RWPE2 (cell line): ENCODE measurements at regions not wholly inside any gene's neighbourhood (a gene's known extent, or its start where the extent isn't known, plus 50 kb on each side); places are given as distances from the start of the nearest gene placed in this dataset.

ENCODE experiments used
- ATAC-seq: fragments of 200-7000 bp; cut with Tn5 transposase; 3 replicates; pipeline ENCODE4 v1.9.1; 2021; ENCODE audit warnings: low read depth
- DNase-seq: peaks from one replicate; pipeline ENCODE4 v3.0.0-alpha.2; 2020; ENCODE audit warnings: low spot score
- H3K27ac ChIP-seq: fragments of 450-650 bp; 2 replicates; pipeline ENCODE4 v1.5.1; 2017; ENCODE audit warnings: mild to moderate bottlenecking; ENCODE audit not compliant: poor library complexity, severe bottlenecking
- H3K27me3 ChIP-seq: fragments of 250-450 bp; sonication (Bioruptor Pico); 2 replicates; pipeline ENCODE4 v1.5.1; 2021; ENCODE audit warnings: mild to moderate bottlenecking, moderate library complexity; ENCODE audit not compliant: insufficient read depth, poor library complexity, severe bottlenecking
- H3K36me3 ChIP-seq: fragments of 250-450 bp; sonication (Bioruptor Pico); 2 replicates; pipeline ENCODE4 v1.5.1; 2020; ENCODE audit warnings: low read depth, mild to moderate bottlenecking, moderate library complexity
- H3K4me1 ChIP-seq: fragments of 250-450 bp; sonication (Bioruptor Pico); 2 replicates; pipeline ENCODE4 v1.5.1; 2021; ENCODE audit warnings: mild to moderate bottlenecking, moderate library complexity; ENCODE audit not compliant: insufficient read depth, poor library complexity, severe bottlenecking
- H3K4me3 ChIP-seq: fragments of 250-450 bp; sonication (Bioruptor Pico); 2 replicates; pipeline ENCODE4 v1.5.1; 2021; ENCODE audit warnings: mild to moderate bottlenecking, moderate library complexity; ENCODE audit not compliant: severe bottlenecking
- H3K9me3 ChIP-seq: fragments of 250-450 bp; sonication (Bioruptor Pico); 2 replicates; pipeline ENCODE4 v1.5.1; 2021; ENCODE audit warnings: mild to moderate bottlenecking, moderate library complexity; ENCODE audit not compliant: severe bottlenecking
- CTCF ChIP-seq: fragments of 450-650 bp; IDR thresholded peaks from one replicate; pipeline ENCODE4 v1.5.1; 2017; ENCODE audit warnings: mild to moderate bottlenecking, moderate library complexity; ENCODE audit not compliant: poor library complexity, severe bottlenecking

GRCh38 chr15:47988564-47988963 is 132.2 kb upstream of the SLC24A5 start:
- no peak overlapping the region for H3K27ac ChIP-seq
- no peaks in the 10 kb centered on the region for H3K9me3 ChIP-seq
- H3K4me3 ChIP-seq = no peak overlapping the region
- no peak for DNase-seq
- no peaks in the 10 kb centered on the region for H3K27me3 ChIP-seq
- H3K36me3 ChIP-seq = no peaks in the 10 kb centered on the region
- no peaks in the 10 kb centered on the region for H3K4me1 ChIP-seq
- no peak for TF ChIP-seq CTCF
- peak; percentile 32; the same call in 2 of the 3 replicates for ATAC-seq

- Histone ChIP-seq H3K27me3 (no peaks in the 10 kb centered on the region), H3K9me3 (no peaks in the 10 kb centered on the region)
- no peak for TF ChIP-seq CTCF
Observed at GRCh38 chr15:47990821-47991220, 130.0 kb upstream of the SLC24A5 start.

GRCh38 chr15:47991357-47991756 is 129.4 kb upstream of the SLC24A5 start:
- Histone ChIP-seq H3K9me3 (no peaks in the 10 kb centered on the region), H3K27ac (no peak overlapping the region), H3K4me3 (no peak overlapping the region), H3K36me3 (no peaks in the 10 kb centered on the region), H3K4me1 (no peaks in the 10 kb centered on the region), H3K27me3 (no peaks in the 10 kb centered on the region)
- ATAC-seq (no peak), DNase-seq (no peak)
- TF ChIP-seq CTCF = no peak

More at GRCh38 chr15:47990821-47991220, 130.0 kb upstream of the SLC24A5 start:
- Histone ChIP-seq H3K4me1 (no peaks in the 10 kb centered on the region), H3K4me3 (no peak overlapping the region), H3K36me3 (no peaks in the 10 kb centered on the region), H3K27ac (no peak overlapping the region)
- no peak for DNase-seq
- ATAC-seq = no peak

GRCh38 chr15:47993051-47993450 is 127.7 kb upstream of the SLC24A5 start:
- Histone ChIP-seq H3K4me1 (no peaks in the 10 kb centered on the region), H3K27me3 (no peaks in the 10 kb centered on the region), H3K9me3 (no peaks in the 10 kb centered on the region), H3K36me3 (no peaks in the 10 kb centered on the region), H3K4me3 (no peak overlapping the region), H3K27ac (no peak overlapping the region)
- TF ChIP-seq CTCF = no peak
- ATAC-seq (no peak), DNase-seq (no peak)

GRCh38 chr15:47997195-47998080 is 123.4 kb upstream of the SLC24A5 start:
- Histone ChIP-seq H3K27ac (no peak overlapping the region), H3K27me3 (no peaks in the 10 kb centered on the region), H3K4me1 (no peaks in the 10 kb centered on the region), H3K36me3 (no peaks in the 10 kb centered on the region), H3K4me3 (no peak overlapping the region), H3K9me3 (no peaks in the 10 kb centered on the region)
- DNase-seq (no peak), ATAC-seq (no peak)
- no peak for TF ChIP-seq CTCF
